SU-DHL-6 (cell line): ENCODE measurements at regions not wholly inside any gene's neighbourhood (a gene's known extent, or its start where the extent isn't known, plus 50 kb on each side); places are given as distances from the start of the nearest gene placed in this dataset.

ENCODE experiments used
- H2AFZ ChIP-seq: fragments of 200-600 bp; sonication (generic); 2 replicates; pipeline ENCODE4 v1.6.1; 2014; ENCODE audit warnings: low read depth, mild to moderate bottlenecking, moderate library complexity, mixed read lengths, antibody characterized with exemption, low read length; ENCODE audit not compliant: severe bottlenecking
- H3F3A ChIP-seq: fragments of 200-600 bp; shearing (Covaris generic); 2 replicates; pipeline ENCODE4 v1.6.0; 2016; ENCODE audit warnings: antibody characterized with exemption, mild to moderate bottlenecking; ENCODE audit not compliant: insufficient read depth
- H3K27ac ChIP-seq: fragments of 200-600 bp; sonication (generic); 2 replicates; pipeline ENCODE4 v1.5.1; 2016; ENCODE audit warnings: low read depth, mild to moderate bottlenecking, low read length, moderate library complexity, mixed read lengths
- H3K27me3 ChIP-seq: fragments of 200-600 bp; sonication (generic), shearing (Covaris generic); 2 replicates; pipeline ENCODE4 v1.6.0; 2014; ENCODE audit warnings: mild to moderate bottlenecking, low read length
- H3K36me3 ChIP-seq: fragments of 200-600 bp; sonication (generic); 2 replicates; pipeline ENCODE4 v1.6.1; 2014; ENCODE audit warnings: mild to moderate bottlenecking, low read length, mixed read lengths
- H3K4me2 ChIP-seq: fragments of 300-600, 200-600 bp; shearing (Covaris generic), sonication (generic); 2 replicates; pipeline ENCODE4 v1.6.0; 2014; ENCODE audit warnings: low read length, low read depth, mild to moderate bottlenecking; ENCODE audit not compliant: poor library complexity, severe bottlenecking
- H3K4me3 ChIP-seq: fragments of 200-600 bp; sonication (generic); 2 replicates; pipeline ENCODE4 v1.5.1; 2014; ENCODE audit warnings: antibody characterized with exemption, low read length, mild to moderate bottlenecking, mixed read lengths; ENCODE audit not compliant: insufficient read depth, poor library complexity, severe bottlenecking
- H3K79me2 ChIP-seq: fragments of 200-600 bp; sonication (generic); 2 replicates; pipeline ENCODE4 v1.6.1; 2014; ENCODE audit warnings: mild to moderate bottlenecking, low read length, moderate library complexity; ENCODE audit not compliant: insufficient read depth
- H3K9ac ChIP-seq: fragments of 200-600 bp; sonication (generic); 2 replicates; pipeline ENCODE4 v1.7.0; 2014; ENCODE audit warnings: mild to moderate bottlenecking, low read length
- H3K9me2 ChIP-seq: fragments of 200-600 bp; sonication (generic); replicated peaks from 2 replicates; pipeline ENCODE4 v1.6.1; 2014; ENCODE audit warnings: low read length; ENCODE audit not compliant: insufficient read depth
- H3K9me3 ChIP-seq: fragments of 200-600 bp; sonication (generic); 2 replicates; pipeline ENCODE4 v1.6.1; 2014; ENCODE audit warnings: low read length, mixed read lengths; ENCODE audit not compliant: insufficient read depth
- H4K20me1 ChIP-seq: fragments of 200-600 bp; sonication (generic); 2 replicates; pipeline ENCODE4 v1.6.1; 2014; ENCODE audit warnings: low read depth, mild to moderate bottlenecking, antibody characterized with exemption, low read length, moderate library complexity, mixed read lengths
- CTCF ChIP-seq: fragments of 200-600 bp; sonication (generic); IDR thresholded peaks from one replicate; pipeline ENCODE4 v1.5.1; 2017; ENCODE audit warnings: antibody characterized with exemption, mild to moderate bottlenecking, low read length, moderate library complexity; ENCODE audit not compliant: insufficient read depth, poor library complexity, severe bottlenecking
- EZH2phosphoT487 ChIP-seq: fragments of 200-600 bp; sonication (generic), shearing (Covaris generic); conservative IDR thresholded peaks from 2 replicates; pipeline ENCODE4 v1.6.1; 2018; ENCODE audit warnings: mild to moderate bottlenecking, antibody characterized with exemption, low read length, moderate library complexity, mixed read lengths

DNA sequence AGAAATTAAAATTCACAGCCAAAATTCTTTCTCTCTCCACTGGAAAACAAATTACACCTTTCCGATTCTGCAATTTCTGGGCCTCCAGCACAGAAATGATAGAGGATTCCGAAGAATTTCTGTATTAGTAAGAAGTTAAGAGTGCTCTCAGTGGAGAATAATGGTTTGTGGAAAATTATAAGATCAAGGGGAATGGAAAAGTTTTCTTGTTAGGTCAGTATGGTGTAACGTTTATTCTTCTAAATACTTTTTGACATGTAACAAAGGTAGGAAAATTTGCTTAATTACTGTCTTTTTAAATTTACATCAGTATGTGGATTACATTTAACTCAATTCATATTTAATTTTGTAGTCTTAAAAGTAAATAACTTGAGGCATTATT, 288.3 kb upstream of the NFE2L3 start:
- H3K27ac ChIP-seq, result no peak overlapping the region
- peaks cover 34% of the 10 kb centered on the region for H3F3A ChIP-seq
- TF ChIP-seq EZH2phosphoT487, result 0 out of 2 replicates have a peak, but pooled peaks have one; percentile 16
- no peak for TF ChIP-seq CTCF
- no peaks in the 10 kb centered on the region for H3K79me2 ChIP-seq
- H3K4me2 ChIP-seq, result no peak overlapping the region
- H2AFZ ChIP-seq, result no peak overlapping the region
- no peaks in the 10 kb centered on the region for H3K9me3 ChIP-seq
- no peak overlapping the region for H3K9ac ChIP-seq
- peaks cover 5% of the 10 kb centered on the region; the same call in 1 of the 2 replicates for H3K36me3 ChIP-seq
- no peaks in the 10 kb centered on the region for H4K20me1 ChIP-seq
- no peak overlapping the region for H3K4me3 ChIP-seq
- no peaks in the 10 kb centered on the region for H3K27me3 ChIP-seq
- H3K9me2 ChIP-seq, result no peaks in the 10 kb centered on the region

DNA sequence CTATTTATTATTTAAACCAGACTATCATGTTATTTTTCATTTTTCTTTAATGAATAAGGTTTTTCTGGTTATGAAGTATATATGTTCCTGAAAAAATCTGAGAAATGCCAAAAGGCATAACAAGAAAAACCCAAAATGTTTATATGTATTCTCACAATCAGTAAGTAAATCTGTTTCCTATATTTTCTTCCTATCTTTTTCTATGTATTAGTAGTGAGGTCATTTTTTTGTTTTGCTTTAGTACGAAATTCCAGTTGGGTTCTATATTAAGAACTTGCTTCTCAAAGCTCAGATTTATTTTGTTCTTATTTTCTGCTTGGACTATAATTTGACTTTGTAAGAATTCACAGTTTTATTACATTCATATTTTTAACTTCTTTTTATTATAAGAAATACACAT, 287.5 kb upstream of the NFE2L3 start:
- H3K79me2 ChIP-seq, result no peaks in the 10 kb centered on the region
- H3F3A ChIP-seq, result peaks cover 34% of the 10 kb centered on the region
- no peak overlapping the region for H3K4me3 ChIP-seq
- H3K9me2 ChIP-seq, result no peaks in the 10 kb centered on the region
- no peak for TF ChIP-seq CTCF
- no peak for TF ChIP-seq EZH2phosphoT487
- H2AFZ ChIP-seq, result no peak overlapping the region
- H3K27me3 ChIP-seq, result no peaks in the 10 kb centered on the region
- H3K9me3 ChIP-seq, result no peaks in the 10 kb centered on the region
- H4K20me1 ChIP-seq, result no peaks in the 10 kb centered on the region
- no peak overlapping the region for H3K27ac ChIP-seq
- no peak overlapping the region for H3K4me2 ChIP-seq
- H3K9ac ChIP-seq, result no peak overlapping the region
- H3K36me3 ChIP-seq, result peaks cover 5% of the 10 kb centered on the region; the same call in 1 of the 2 replicates

DNA sequence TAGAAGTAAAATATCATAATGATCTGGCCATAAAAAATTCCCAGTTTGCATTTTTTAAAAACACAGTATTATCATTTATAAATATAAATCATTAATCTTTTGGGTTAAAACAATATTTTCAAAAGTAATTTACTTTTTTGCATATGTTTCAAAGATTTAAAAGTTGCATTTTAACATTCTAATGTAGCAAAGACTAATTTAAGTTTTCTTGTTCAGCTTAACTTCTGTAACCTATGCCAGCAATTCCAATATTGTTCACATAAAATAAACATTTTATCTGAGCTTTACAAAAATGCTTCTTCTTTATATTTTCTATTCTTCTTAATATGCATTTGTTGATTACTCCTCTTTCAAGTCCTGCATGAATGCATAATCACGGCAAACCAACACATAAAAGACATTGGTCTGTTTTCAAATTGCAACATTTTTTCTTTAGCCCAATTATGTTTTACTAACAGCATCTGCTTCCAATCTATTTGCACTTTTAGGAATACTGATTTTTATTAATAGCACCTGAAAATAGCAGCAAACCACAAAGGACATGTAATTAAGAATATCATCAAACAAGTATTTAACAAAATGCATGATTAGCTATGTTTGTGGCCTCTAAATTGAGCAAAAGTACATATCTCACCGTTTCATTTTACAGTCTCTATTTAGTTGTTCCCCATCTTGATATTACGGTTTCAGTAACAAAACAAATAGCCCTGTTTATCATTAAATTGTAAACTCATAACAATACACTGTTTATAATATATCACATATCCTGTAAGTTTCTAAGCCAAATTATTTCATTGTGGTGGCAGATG, 286.9 kb upstream of the NFE2L3 start:
- no peak overlapping the region for H3K9ac ChIP-seq
- H3K4me2 ChIP-seq, result no peak overlapping the region
- H3F3A ChIP-seq, result peaks cover 31% of the 10 kb centered on the region
- H3K4me3 ChIP-seq, result no peak overlapping the region
- no peaks in the 10 kb centered on the region for H3K9me2 ChIP-seq
- no peaks in the 10 kb centered on the region for H3K27me3 ChIP-seq
- no peak for TF ChIP-seq CTCF
- TF ChIP-seq EZH2phosphoT487, result no peak
- no peaks in the 10 kb centered on the region for H3K9me3 ChIP-seq
- H3K79me2 ChIP-seq, result no peaks in the 10 kb centered on the region
- H4K20me1 ChIP-seq, result no peaks in the 10 kb centered on the region
- H2AFZ ChIP-seq, result no peak overlapping the region
- H3K36me3 ChIP-seq, result peaks cover 5% of the 10 kb centered on the region; the same call in 1 of the 2 replicates
- H3K27ac ChIP-seq, result no peak overlapping the region
